Stimulated activated CD8-positive, alpha-beta memory T cell treated with anti-CD3 and anti-CD28 coated beads, Interleukin-2, amount 100 ng/mL, for 48 hours (primary cell): ENCODE measurements at regions not wholly inside any gene's neighbourhood (a gene's known extent, or its start where the extent isn't known, plus 50 kb on each side); places are given as distances from the start of the nearest gene placed in this dataset.
"Not testable (repeated sequence)": the region's sequence is repeated elsewhere in the genome, so short reads cannot be mapped to it uniquely, and the experiment has no call there.

Source experiments
- DNase-seq, 2 donors: peaks; one replicate each; pipeline ENCODE4 v3.0.0-alpha.2; 2020; ENCODE audit warnings: low read depth in 2 of 2

DNA sequence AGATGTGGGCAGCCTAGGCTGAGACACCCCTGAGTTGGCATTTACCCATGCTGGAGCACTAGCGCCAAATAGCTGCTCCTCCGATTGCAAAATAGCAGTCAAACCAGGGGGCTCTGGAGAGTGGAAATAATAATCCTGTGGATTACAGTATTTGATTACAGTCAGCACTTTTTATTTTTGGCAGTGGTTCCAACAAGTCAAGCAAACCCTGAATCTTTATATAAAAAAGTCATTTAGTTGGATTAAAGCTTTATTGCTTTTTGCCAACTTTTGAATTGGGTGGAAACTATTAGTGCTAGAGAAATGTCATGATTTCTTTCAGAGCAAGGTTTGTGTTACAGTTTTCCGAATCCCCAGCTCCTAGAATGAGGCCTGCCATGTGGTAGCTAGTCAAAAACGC is 99.3 kb upstream of the FAM20A start:
- DNase-seq: no peak

GRCh38 chr17:68699936-68700335 is 98.8 kb upstream of the FAM20A start:
- DNase-seq: no peak

DNA sequence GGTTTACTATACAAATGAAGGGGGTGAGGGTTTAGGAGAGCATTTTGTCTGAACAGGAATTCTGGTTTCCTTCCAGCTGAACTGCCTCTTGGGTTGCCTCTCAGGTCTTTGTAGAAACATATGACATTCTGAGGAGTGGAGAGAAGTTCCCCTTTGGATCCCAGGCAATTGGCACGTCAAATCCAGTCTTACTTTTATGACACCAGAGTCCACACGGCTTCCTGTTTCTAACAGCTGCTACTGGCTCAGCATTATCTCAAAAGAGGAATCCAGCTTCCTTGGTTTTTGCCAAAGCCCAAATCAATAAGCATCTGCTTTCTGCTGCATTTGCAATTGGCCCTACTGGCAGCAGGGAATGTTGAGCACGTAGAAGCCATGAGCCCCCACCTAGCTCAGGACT is 97.6 kb upstream of the FAM20A start:
- no peak for DNase-seq

GRCh38 chr17:68697850-68698361 is 96.7 kb upstream of the FAM20A start:
- no peak for DNase-seq

DNA sequence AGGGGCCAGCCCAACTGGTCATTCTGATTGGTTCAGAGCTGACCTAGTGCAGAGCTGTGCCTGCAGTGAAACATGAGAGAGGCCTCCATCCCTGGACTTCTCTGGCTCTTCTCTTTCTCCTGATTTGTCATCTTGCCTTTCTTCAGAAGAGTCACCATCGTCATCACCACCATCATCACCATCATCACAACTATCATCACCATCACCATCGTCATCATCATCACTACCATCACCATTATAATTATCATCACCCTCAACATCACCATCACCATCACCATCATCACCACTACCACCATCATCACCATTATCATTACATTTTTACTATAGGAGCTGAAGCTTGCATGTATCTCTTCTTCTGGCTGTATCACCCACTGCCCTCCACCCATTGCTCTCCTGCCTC is 94.5 kb upstream of the FAM20A start:
- DNase-seq: no peak

- no peak for DNase-seq
Measured at GRCh38 chr17:68694791-68695485, 93.8 kb upstream of the FAM20A start.

GRCh38 chr17:68693896-68694295 is 92.7 kb upstream of the FAM20A start:
- no peak for DNase-seq

DNA sequence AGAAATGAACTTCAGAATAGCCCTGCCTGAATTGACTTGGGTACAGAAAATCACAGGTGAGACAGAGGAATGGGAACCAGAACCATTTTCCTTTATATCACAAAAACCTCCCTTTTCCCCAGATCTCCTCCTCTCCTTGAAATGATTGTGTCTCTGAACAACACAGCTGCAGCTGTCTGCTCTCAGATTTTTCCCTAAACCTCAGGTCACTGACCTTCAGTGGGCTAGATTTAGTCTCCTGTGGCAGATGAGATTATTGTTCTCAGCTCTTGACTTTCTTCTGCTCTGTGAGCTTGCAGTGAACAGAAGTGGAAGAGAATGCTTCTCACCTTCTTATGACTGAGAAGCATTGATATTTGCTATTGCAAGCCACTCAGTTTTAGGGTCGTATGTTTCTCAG is 92.3 kb upstream of the FAM20A start:
- DNase-seq: no peak

DNA sequence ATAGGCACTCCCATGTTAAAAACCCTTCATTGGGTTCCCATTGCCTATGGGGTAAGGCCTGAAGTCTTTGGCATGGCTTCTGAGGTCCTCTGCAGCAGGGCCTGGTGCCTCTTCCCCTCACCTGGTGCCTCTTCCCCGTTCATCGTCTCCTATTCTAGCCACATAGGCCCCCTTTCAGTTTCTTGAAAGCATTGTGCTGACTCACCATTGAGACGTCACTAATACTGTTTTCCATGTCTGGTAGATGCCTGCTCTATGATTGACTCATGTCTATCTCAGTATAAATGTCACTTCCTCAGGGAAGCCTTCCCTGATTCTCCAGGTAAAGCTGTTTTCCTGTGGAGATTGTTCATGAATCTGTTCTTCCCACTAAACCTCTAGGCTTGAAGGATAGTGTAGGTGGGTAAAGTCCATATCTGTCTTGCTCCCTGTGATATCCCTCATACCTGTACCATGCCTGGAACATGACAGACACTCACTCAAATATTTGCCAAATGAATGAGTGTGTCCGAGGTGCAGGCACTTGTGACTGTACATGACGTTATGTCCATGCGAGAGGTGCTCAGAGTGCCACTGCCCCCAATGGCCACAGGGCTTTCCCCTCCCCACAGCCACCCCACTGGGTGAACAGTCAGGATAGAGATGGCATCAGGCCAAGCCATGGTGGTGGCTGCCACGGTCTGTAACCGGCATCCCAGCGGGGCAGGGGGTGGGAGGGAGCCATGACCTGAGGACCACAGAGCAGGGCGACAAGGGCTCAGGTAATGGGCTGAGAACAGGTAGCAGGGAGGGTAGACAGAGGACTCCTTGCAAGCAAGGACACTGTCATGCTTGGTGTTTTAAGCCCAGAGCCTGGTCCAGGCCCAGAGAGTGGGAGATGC is 85.2 kb upstream of the FAM20A start:
- no peak for DNase-seq

DNA sequence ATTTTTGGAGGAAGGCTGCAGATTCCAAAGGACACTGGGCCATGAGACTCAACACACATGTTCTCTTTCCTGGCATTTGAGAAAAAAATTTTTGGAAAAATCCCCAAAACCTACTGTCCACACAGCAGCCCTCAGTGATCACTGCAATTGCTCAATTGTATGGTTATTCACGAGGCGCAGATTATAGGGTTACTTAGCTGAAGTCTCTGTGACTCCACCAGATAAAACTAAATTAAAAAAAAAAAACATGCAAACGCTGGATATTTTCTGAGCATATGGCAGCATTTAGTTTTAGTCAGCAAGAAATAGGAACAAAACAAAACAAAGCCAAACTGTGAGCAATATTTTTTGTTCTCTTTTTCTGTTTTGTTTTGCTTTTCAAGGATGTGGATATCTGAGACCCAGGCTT is 83.8 kb upstream of the FAM20A start:
- no peak for DNase-seq

DNA sequence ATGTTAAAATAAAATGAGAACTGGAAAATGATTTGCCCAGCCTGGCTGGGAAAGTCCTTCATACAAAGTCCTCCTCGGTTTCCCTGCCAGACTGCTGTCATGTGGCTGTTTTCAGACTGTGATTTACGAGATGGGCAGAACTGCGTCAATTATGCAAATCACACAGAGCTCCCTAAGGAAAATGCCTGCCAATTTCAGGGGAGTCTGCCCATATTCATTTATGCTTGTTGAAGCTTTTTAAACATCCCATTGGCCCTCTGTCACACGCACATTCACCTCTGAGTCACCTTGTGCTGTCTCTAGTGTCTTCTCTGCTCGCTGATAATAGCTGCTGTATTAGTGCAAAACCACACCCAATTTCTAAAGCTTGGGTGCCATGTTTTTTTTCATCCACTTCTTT is 81.7 kb upstream of the FAM20A start:
- DNase-seq: no peak

- DNase-seq: no peak
Measured at GRCh38 chr17:68679882-68680281, 78.7 kb upstream of the FAM20A start.

DNA sequence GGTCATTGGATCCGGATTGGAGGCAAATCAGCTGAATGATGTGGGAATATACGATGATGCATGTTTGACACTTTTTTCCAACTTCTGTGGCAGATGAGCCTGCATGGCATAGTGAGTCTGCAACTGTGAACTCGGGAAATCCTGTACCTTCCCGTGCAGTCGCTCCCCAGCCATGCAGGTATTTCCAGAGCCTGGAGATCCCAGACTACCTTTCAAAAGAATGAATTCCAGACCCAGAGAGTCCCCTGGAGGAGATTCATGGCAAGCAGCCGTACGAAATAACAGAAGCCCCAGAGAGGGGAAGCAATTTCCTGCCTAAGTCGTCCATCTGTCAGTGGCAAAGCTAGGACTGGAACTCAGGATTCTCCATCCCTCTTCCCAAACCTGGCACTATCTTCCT is 75.7 kb upstream of the FAM20A start:
- no peak for DNase-seq

GRCh38 chr17:68675723-68676122 is 74.6 kb upstream of the FAM20A start:
- DNase-seq: no peak

GRCh38 chr17:68674029-68674925 is 73.1 kb upstream of the FAM20A start:
- no peak for DNase-seq

- no peak for DNase-seq
Measured at GRCh38 chr17:68670967-68671693, 70.0 kb upstream of the FAM20A start.

DNA sequence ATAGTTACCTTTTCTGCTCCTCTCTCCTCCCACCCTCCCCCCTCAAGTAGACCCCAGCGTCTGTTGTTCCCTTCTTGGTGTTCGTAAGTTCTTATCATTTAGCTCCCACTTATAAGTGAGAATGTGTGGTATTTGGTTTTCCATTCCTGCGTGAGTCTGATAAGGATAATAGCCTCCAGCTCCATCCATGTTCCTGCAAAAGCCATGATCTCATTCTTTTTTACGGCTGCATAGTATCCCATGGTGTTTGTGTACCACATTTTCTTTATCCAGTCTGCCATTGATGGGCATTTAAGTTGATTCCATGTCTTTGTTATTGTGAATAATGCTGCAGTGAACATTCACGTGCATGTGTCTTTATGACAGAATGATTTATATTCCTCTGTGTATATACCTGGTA is 65.3 kb upstream of the FAM20A start:
- not testable (repeated sequence) for DNase-seq

DNA sequence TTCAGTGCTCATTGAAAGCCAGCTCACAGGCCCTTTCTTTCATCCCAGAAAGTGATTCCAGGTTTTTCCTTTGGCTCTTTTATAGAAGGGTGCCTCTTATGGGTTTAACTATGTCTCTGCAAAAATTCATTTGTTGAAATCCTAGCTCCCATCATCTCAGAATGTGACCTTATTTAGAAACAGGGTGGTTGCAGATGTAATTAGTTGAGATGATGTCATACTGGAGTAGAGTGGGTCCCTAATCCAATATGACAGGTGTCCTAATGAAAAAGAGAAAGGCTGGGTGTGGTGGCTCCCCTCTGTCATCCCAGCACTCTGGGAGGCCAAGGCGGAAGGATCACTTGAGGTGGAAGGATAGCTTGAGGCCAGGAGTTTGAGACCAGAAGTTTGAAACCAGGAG is 64.2 kb upstream of the FAM20A start:
- DNase-seq: no peak

GRCh38 chr17:68662479-68662878 is 61.3 kb upstream of the FAM20A start:
- DNase-seq: no peak

- DNase-seq: no peak
Measured at GRCh38 chr17:68662037-68662432, 60.9 kb upstream of the FAM20A start.

DNA sequence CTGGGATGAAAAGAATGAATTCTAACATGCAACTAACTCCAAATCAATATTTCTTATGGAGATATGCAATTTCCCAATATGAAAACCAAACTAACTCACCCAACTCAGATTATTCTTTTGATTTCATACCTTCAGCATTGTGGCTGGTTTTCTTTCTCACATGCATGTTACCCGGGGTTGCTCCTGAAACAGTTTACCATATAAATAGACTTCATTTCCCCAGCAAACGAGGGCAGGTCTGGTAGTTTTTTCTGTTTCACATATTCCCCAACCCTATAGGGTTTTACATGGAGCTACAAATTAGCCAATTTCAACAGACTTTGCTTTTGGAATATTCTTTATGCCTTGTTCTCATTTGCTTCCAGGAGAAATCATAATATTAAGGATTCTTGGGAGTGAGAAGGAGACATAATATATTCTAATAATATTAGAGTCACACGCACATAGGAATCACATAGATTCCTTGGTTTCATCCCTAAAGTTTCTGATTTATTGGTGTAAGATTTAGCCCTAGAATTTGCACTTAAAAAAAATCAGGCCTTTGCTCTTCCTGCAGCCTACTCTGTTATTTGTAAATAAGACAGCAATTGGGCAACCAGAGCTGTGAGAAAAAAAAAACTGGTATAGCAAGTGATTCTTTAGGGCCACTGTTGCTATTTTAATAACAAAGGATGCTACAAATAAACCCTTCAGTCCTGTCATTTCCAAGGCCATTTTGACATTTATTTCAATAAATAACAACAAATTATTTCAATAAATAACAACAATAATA is 60.3 kb upstream of the FAM20A start:
- DNase-seq: no peak
